GM19043 (cell line): ENCODE measurements at regions not wholly inside any gene's neighbourhood (a gene's known extent, or its start where the extent isn't known, plus 50 kb on each side); places are given as distances from the start of the nearest gene placed in this dataset.

Experiments used
- ATAC-seq: cut with Tn5 transposase; IDR thresholded peaks from one replicate; pipeline ENCODE4 v1.9.1; 2021; ENCODE audit warnings: low read depth; ENCODE audit not compliant: unreplicated experiment

GRCh38 chr13:72384186-72384823 is 343.1 kb downstream of the MZT1 start:
- ATAC-seq, result no peak

- no peak for ATAC-seq
Measured at GRCh38 chr13:72383646-72384045, 343.8 kb downstream of the MZT1 start.

GRCh38 chr13:72379581-72379980 is 347.8 kb downstream of the MZT1 start:
- no peak for ATAC-seq

- no peak for ATAC-seq
Measured at GRCh38 chr13:72368031-72368430, 359.4 kb downstream of the MZT1 start.

GRCh38 chr13:72346716-72347115 is 380.7 kb downstream of the MZT1 start:
- no peak for ATAC-seq

- ATAC-seq, result no peak
Measured at GRCh38 chr13:72342364-72342763, 385.1 kb downstream of the MZT1 start.

- no peak for ATAC-seq
Measured at GRCh38 chr13:72341904-72342303, 385.5 kb downstream of the MZT1 start.

GRCh38 chr13:72317346-72318109 is 409.9 kb downstream of the MZT1 start:
- no peak for ATAC-seq

- no peak for ATAC-seq
Measured at GRCh38 chr13:72316716-72317115, 410.7 kb downstream of the MZT1 start.

- no peak for ATAC-seq
Measured at GRCh38 chr13:72315312-72315711, 412.1 kb downstream of the MZT1 start.

- no peak for ATAC-seq
Measured at GRCh38 chr13:72314210-72314609, 413.2 kb downstream of the MZT1 start.

- no peak for ATAC-seq
Measured at GRCh38 chr13:72313546-72313945, 413.9 kb downstream of the MZT1 start.

- no peak for ATAC-seq
Measured at GRCh38 chr13:72303941-72304746, 423.3 kb downstream of the MZT1 start.

- ATAC-seq, result no peak
Measured at GRCh38 chr13:72296246-72296645, 429.2 kb upstream of the DACH1 start.

- ATAC-seq, result no peak
Measured at GRCh38 chr13:72295153-72295552, 428.1 kb upstream of the DACH1 start.

GRCh38 chr13:72293206-72293605 is 426.2 kb upstream of the DACH1 start:
- no peak for ATAC-seq

- no peak for ATAC-seq
Measured at GRCh38 chr13:72290962-72291681, 424.1 kb upstream of the DACH1 start.

- ATAC-seq, result no peak
Measured at GRCh38 chr13:72286421-72286820, 419.4 kb upstream of the DACH1 start.

GRCh38 chr13:72284791-72285190 is 417.8 kb upstream of the DACH1 start:
- ATAC-seq, result no peak

GRCh38 chr13:72261732-72262131 is 394.7 kb upstream of the DACH1 start:
- no peak for ATAC-seq

GRCh38 chr13:72259528-72259927 is 392.5 kb upstream of the DACH1 start:
- no peak for ATAC-seq
